ENCODE measurements at regions not wholly inside any gene's neighbourhood (a gene's known extent, or its start where the extent isn't known, plus 50 kb on each side); places are given as distances from the start of the nearest gene placed in this dataset.

DNA sequence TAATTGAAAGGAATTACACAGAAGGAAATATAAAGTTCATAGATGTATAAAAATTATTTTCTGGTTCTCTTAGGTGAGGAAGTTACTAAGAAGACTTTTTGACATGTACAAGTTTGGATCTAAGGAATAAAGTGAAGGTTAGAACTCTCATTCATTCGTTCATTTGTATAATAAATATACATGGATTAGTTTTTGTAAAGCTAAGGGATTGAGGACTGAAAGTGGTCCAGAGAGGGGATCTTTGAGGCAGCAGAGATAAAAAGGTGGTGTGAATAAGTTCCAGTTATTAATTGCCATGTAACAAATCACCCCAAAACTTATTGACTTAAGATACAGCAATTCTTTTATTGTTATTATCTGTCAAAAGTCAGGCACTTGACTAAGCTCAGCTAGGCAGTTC is 110.1 kb upstream of the CELF4 start:
- TF ChIP-seq, protein P1, sequence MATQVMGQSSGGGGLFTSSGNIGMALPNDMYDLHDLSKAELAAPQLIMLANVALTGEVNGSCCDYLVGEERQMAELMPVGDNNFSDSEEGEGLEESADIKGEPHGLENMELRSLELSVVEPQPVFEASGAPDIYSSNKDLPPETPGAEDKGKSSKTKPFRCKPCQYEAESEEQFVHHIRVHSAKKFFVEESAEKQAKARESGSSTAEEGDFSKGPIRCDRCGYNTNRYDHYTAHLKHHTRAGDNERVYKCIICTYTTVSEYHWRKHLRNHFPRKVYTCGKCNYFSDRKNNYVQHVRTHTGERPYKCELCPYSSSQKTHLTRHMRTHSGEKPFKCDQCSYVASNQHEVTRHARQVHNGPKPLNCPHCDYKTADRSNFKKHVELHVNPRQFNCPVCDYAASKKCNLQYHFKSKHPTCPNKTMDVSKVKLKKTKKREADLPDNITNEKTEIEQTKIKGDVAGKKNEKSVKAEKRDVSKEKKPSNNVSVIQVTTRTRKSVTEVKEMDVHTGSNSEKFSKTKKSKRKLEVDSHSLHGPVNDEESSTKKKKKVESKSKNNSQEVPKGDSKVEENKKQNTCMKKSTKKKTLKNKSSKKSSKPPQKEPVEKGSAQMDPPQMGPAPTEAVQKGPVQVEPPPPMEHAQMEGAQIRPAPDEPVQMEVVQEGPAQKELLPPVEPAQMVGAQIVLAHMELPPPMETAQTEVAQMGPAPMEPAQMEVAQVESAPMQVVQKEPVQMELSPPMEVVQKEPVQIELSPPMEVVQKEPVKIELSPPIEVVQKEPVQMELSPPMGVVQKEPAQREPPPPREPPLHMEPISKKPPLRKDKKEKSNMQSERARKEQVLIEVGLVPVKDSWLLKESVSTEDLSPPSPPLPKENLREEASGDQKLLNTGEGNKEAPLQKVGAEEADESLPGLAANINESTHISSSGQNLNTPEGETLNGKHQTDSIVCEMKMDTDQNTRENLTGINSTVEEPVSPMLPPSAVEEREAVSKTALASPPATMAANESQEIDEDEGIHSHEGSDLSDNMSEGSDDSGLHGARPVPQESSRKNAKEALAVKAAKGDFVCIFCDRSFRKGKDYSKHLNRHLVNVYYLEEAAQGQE (IDR thresholded peaks at IDR 0.05; ENCODE audit: insufficient read depth in 1 of 2, low read depth in 2 of 2, low read length in 2 of 2), result no peak
- TF ChIP-seq POLR2AphosphoS5 (IDR thresholded peaks at IDR 0.05; ENCODE audit: low read depth, low read length), result no peak

Measured in PFSK-1 (cell line).